ENCODE measurements at regions not wholly inside any gene's neighbourhood (a gene's known extent, or its start where the extent isn't known, plus 50 kb on each side); places are given as distances from the start of the nearest gene placed in this dataset.

GRCh38 chr2:58866527-58866926 is 625.4 kb upstream of the FANCL start:
- Mint-ChIP-seq H3K4me3 (no peak overlapping the region), H3K27ac (peak overlapping the region in 1 of 3 experiments; percentile 44), H3K4me1 (no peaks in the 10 kb centered on the region), H3K36me3 (ENCODE audit: low read depth) (no peaks in the 10 kb centered on the region), H3K9me3 (no peaks in the 10 kb centered on the region), H3K27me3 (ENCODE audit: low read depth) (no peaks in the 10 kb centered on the region)
- TF ChIP-seq CTCF (IDR thresholded peaks at IDR 0.05; ENCODE audit: unreplicated experiment in 3 of 3): no peak

GRCh38 chr2:58866040-58866439 is 624.9 kb upstream of the FANCL start:
- Mint-ChIP-seq H3K36me3 (ENCODE audit: low read depth) (no peaks in the 10 kb centered on the region), H3K27me3 (ENCODE audit: low read depth) (no peaks in the 10 kb centered on the region), H3K4me1 (no peaks in the 10 kb centered on the region), H3K27ac (no peak overlapping the region), H3K4me3 (no peak overlapping the region), H3K9me3 (no peaks in the 10 kb centered on the region)
- no peak for TF ChIP-seq CTCF (IDR thresholded peaks at IDR 0.05; ENCODE audit: unreplicated experiment in 3 of 3)

GRCh38 chr2:58865436-58865835 is 624.3 kb upstream of the FANCL start:
- Mint-ChIP-seq H3K27ac (no peak overlapping the region), H3K4me3 (no peak overlapping the region), H3K4me1 (no peaks in the 10 kb centered on the region), H3K27me3 (ENCODE audit: low read depth) (no peaks in the 10 kb centered on the region), H3K36me3 (ENCODE audit: low read depth) (no peaks in the 10 kb centered on the region), H3K9me3 (no peaks in the 10 kb centered on the region)
- no peak for TF ChIP-seq CTCF (IDR thresholded peaks at IDR 0.05; ENCODE audit: unreplicated experiment in 3 of 3)

GRCh38 chr2:58862244-58862643 is 621.1 kb upstream of the FANCL start:
- no peaks in the 10 kb centered on the region for H3K27me3 Mint-ChIP-seq (ENCODE audit: low read depth)
- H3K36me3 Mint-ChIP-seq (ENCODE audit: low read depth): no peaks in the 10 kb centered on the region
- H3K4me1 Mint-ChIP-seq: no peaks in the 10 kb centered on the region
- H3K9me3 Mint-ChIP-seq: peaks cover 6% of the 10 kb centered on the region
- no peak overlapping the region for H3K27ac Mint-ChIP-seq
- H3K4me3 Mint-ChIP-seq: no peak overlapping the region
- TF ChIP-seq CTCF (IDR thresholded peaks at IDR 0.05; ENCODE audit: unreplicated experiment in 3 of 3): no peak

- Mint-ChIP-seq H3K9me3 (peaks cover 14% of the 10 kb centered on the region), H3K4me1 (no peaks in the 10 kb centered on the region), H3K4me3 (no peak overlapping the region), H3K27me3 (ENCODE audit: low read depth) (no peaks in the 10 kb centered on the region), H3K27ac (no peak overlapping the region), H3K36me3 (ENCODE audit: low read depth) (peaks cover 4% of the 10 kb centered on the region)
- TF ChIP-seq CTCF (IDR thresholded peaks at IDR 0.05; ENCODE audit: unreplicated experiment in 3 of 3): no peak
These were observed 619.5 kb upstream of the FANCL start for GRCh38 chr2:58860586-58860985.

- Mint-ChIP-seq H3K27me3 (ENCODE audit: low read depth) (no peaks in the 10 kb centered on the region), H3K4me3 (no peak overlapping the region), H3K27ac (no peak overlapping the region), H3K36me3 (ENCODE audit: low read depth) (peaks cover 4% of the 10 kb centered on the region), H3K9me3 (peaks cover 14% of the 10 kb centered on the region), H3K4me1 (no peaks in the 10 kb centered on the region)
- no peak for TF ChIP-seq CTCF (IDR thresholded peaks at IDR 0.05; ENCODE audit: unreplicated experiment in 3 of 3)
These were observed 615.0 kb upstream of the FANCL start for GRCh38 chr2:58856100-58856499.

Data from nephron (organoid).